ENCODE measurements at regions not wholly inside any gene's neighbourhood (a gene's known extent, or its start where the extent isn't known, plus 50 kb on each side); places are given as distances from the start of the nearest gene placed in this dataset.

DNA sequence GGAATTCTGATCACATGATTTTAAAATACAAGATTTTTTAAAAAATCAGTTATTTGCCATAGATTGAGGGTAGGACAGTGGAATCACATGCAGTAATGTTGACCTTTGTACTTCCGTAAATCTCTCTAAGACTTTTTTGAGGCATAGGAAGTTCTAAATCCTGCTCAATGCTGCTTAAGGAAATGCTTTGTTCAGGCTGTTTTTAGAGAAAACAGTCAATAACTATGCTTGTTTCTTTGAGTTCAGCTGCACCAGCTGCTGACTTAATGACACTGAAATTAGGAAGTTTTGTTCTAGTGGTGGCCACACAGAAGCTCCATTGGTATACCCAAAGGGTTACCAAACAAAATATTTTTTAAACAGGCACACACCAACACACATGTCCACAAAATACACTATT is 60.9 kb downstream of the KLF12 start:
- no peaks in the 10 kb centered on the region for H3K9me3 ChIP-seq (ENCODE audit: control insufficient read depth, insufficient read depth, low read length)
- intact Hi-C loops (cut with micrococcal nuclease), result no loop called here
- no peak overlapping the region for H2AFZ ChIP-seq (replicated peaks; ENCODE audit: low read length, poor library complexity)
- H3K36me3 ChIP-seq (ENCODE audit: control insufficient read depth, insufficient read depth, low read length), result no peaks in the 10 kb centered on the region
- no peak overlapping the region for H2BK20ac ChIP-seq (ENCODE audit: low read depth, low read length)
- peaks cover 44 to 71% of the 10 kb centered on the region in 2 experiments for H3K79me1 ChIP-seq (ENCODE audit: low read depth in 1 of 2, low read length in 2 of 2)
- no peak overlapping the region for H4K8ac ChIP-seq (ENCODE audit: low read depth in 2 of 2, low read length in 2 of 2)
- POLR2A ChIA-PET (ENCODE audit: unreplicated experiment), result no interaction called here
- no peak overlapping the region for H3K23ac ChIP-seq (ENCODE audit: low read depth, low read length)
- no peak overlapping the region for H4K5ac ChIP-seq (ENCODE audit: low read depth, low read length)
- CTCF ChIA-PET, result interaction anchor here (1.2 kb wide), 1 partner anchor 11 kb away, joined by 3 read pairs; no protein-coding TSS in a partner anchor
- no peak overlapping the region for H3K4me2 ChIP-seq (ENCODE audit: low read depth, low read length)
- no peak overlapping the region for H2BK5ac ChIP-seq (ENCODE audit: low read depth, low read length, poor library complexity, severe bottlenecking)
- TF ChIP-seq RFX5 (IDR thresholded peaks at IDR 0.05; ENCODE audit: low read depth, low read length), result no peak
- TF ChIP-seq ELK1 (IDR thresholded peaks at IDR 0.05; ENCODE audit: borderline replicate concordance, low read depth, low read length), result no peak
- no peak for TF ChIP-seq USF2 (IDR thresholded peaks at IDR 0.05; ENCODE audit: low read depth, low read length)
- no peak for TF ChIP-seq CTCF (conservative IDR thresholded peaks at IDR 0.05; ENCODE audit: low read depth, low read length)
- TF ChIP-seq MXI1 (IDR thresholded peaks at IDR 0.05; ENCODE audit: borderline replicate concordance, low read depth, low read length), result no peak
- no peak for TF ChIP-seq RAD21 (IDR thresholded peaks at IDR 0.05; ENCODE audit: low read length)
- TF ChIP-seq SMC3 (IDR thresholded peaks at IDR 0.05; ENCODE audit: low read depth, low read length), result no peak
- TF ChIP-seq RCOR1 (IDR thresholded peaks at IDR 0.05; ENCODE audit: insufficient replicate concordance, low read length), result no peak
- TF ChIP-seq NFE2L2 (IDR thresholded peaks at IDR 0.05; ENCODE audit: low read depth, low read length), result no peak
- no peak for TF ChIP-seq CEBPB (IDR thresholded peaks at IDR 0.05; ENCODE audit: low read depth, low read length)
- H3K14ac ChIP-seq (replicated peaks; ENCODE audit: low read depth, low read length), result no peak overlapping the region
- H3K18ac ChIP-seq (ENCODE audit: low read depth, low read length), result no peak overlapping the region
- H3K9ac ChIP-seq (ENCODE audit: low read depth, low read length), result no peak overlapping the region
- no TSS peak for BruUV-seq (replicated peaks)
- no peak overlapping the region for H2AK5ac ChIP-seq (ENCODE audit: low read depth, low read length)
- H3K4me1 ChIP-seq (ENCODE audit: control insufficient read depth, insufficient read depth, low read length), result peaks cover 6% of the 10 kb centered on the region; the same call in 1 of the 2 replicates
- H3K56ac ChIP-seq (ENCODE audit: extremely low read depth, insufficient read depth, low read length), result no peak overlapping the region
- no peak overlapping the region for H2AK9ac ChIP-seq (replicated peaks; ENCODE audit: low read depth, low read length, poor library complexity)
- no peak overlapping the region for H2BK15ac ChIP-seq (ENCODE audit: low read depth, low read length)
- H2BK120ac ChIP-seq (ENCODE audit: low read depth, low read length), result no peak overlapping the region
- H4K20me1 ChIP-seq (ENCODE audit: insufficient read depth, low read length), result peaks cover 7% of the 10 kb centered on the region; the same call in 1 of the 2 replicates
- DNase-seq, result no peak
- dilution Hi-C loops (cut with HindIII; ENCODE audit: low sequenced_read_pairs, unreplicated experiment), result no loop called here
- H3K27ac ChIP-seq (ENCODE audit: insufficient read depth, low read length), result no peak overlapping the region
- in situ Hi-C loops (cut with MboI; ENCODE audit: low sequenced_read_pairs), result no loop called here
- H4K91ac ChIP-seq (ENCODE audit: insufficient read depth, low read depth, low read length), result no peak overlapping the region
- H3K9me1 ChIP-seq (ENCODE audit: insufficient read depth, low read length), result peaks cover 7% of the 10 kb centered on the region
- no peak overlapping the region for H3K4me3 ChIP-seq (ENCODE audit: insufficient read depth, low read depth, low read length)
- ATAC-seq (ENCODE audit: low read depth), result no peak
- H3K27me3 ChIP-seq (ENCODE audit: control insufficient read depth, insufficient read depth, low read length), result no peaks in the 10 kb centered on the region
- 83% methylated on average over 1 of the region's 1 CpG; no CpG with 5 or more reads in 1 of the 2 experiments for WGBS, 2 experiments (ENCODE audit: extremely low coverage in 2 of 2, insufficient read length in 1 of 2)
- H3K4ac ChIP-seq (ENCODE audit: low read depth, low read length), result no peak overlapping the region
